ENCODE measurements at regions not wholly inside any gene's neighbourhood (a gene's known extent, or its start where the extent isn't known, plus 50 kb on each side); places are given as distances from the start of the nearest gene placed in this dataset.

- intact Hi-C loops (cut with DNase I): no loop called here
- H3K9me3 ChIP-seq: no peaks in the 10 kb centered on the region
- H3K27me3 ChIP-seq: peaks cover 0 to under 1% (median 0%) of the 10 kb centered on the region in 4 donors
- no peak for DNase-seq
- no peak overlapping the region for H3K4me3 ChIP-seq
- no peak overlapping the region for H3K27ac ChIP-seq
- no peaks in the 10 kb centered on the region for H3K4me1 ChIP-seq
- TF ChIP-seq POLR2A (IDR thresholded peaks at IDR 0.05) (no peak), CTCF (IDR thresholded peaks at IDR 0.05) (no peak)
- 75 to 76% methylated on average over 8 of the region's 8 CpGs for WGBS, 2 donors
- no peaks in the 10 kb centered on the region for H3K36me3 ChIP-seq
Measured at GRCh38 chr5:174374206-174374605, 328.7 kb downstream of the NSG2 start.

GRCh38 chr5:174376056-174376455 is 330.6 kb downstream of the NSG2 start:
- Histone ChIP-seq H3K27me3 (no peaks in the 10 kb centered on the region), H3K4me3 (no peak overlapping the region), H3K4me1 (no peaks in the 10 kb centered on the region), H3K9me3 (no peaks in the 10 kb centered on the region), H3K27ac (no peak overlapping the region), H3K36me3 (no peaks in the 10 kb centered on the region)
- DNase-seq: no peak
- intact Hi-C loops (cut with DNase I): no loop called here
- 65 to 91% methylated on average over 4 of the region's 4 CpGs for WGBS, 2 donors
- no peak for TF ChIP-seq CTCF (IDR thresholded peaks at IDR 0.05)
- no peak for TF ChIP-seq POLR2A (IDR thresholded peaks at IDR 0.05)

- no peaks in the 10 kb centered on the region for H3K4me1 ChIP-seq
- H3K27me3 ChIP-seq: no peaks in the 10 kb centered on the region
- no peak overlapping the region for H3K27ac ChIP-seq
- intact Hi-C loops (cut with DNase I): no loop called here
- no peaks in the 10 kb centered on the region for H3K36me3 ChIP-seq
- H3K4me3 ChIP-seq: no peak overlapping the region
- no peak for TF ChIP-seq CTCF (IDR thresholded peaks at IDR 0.05)
- TF ChIP-seq POLR2A (IDR thresholded peaks at IDR 0.05): no peak
- no peak for DNase-seq
- 61 to 63% methylated on average over 6 of the region's 6 CpGs for WGBS, 2 donors
- no peaks in the 10 kb centered on the region for H3K9me3 ChIP-seq
Measured at GRCh38 chr5:174376726-174377373, 331.3 kb downstream of the NSG2 start.

- Histone ChIP-seq H3K27ac (no peak overlapping the region), H3K27me3 (no peaks in the 10 kb centered on the region), H3K36me3 (no peaks in the 10 kb centered on the region), H3K9me3 (no peaks in the 10 kb centered on the region), H3K4me3 (no peak overlapping the region), H3K4me1 (no peaks in the 10 kb centered on the region)
- intact Hi-C loops (cut with DNase I): no loop called here
- no peak for DNase-seq
- TF ChIP-seq POLR2A (IDR thresholded peaks at IDR 0.05) (no peak), CTCF (IDR thresholded peaks at IDR 0.05) (no peak)
- WGBS, 2 donors: 53 to 59% methylated on average over 3 to 4 of the region's 4 CpGs
Measured at GRCh38 chr5:174378121-174378874, 332.8 kb downstream of the NSG2 start.

- 54 to 67% methylated on average over 2 of the region's 2 CpGs for WGBS, 2 donors
- TF ChIP-seq POLR2A (IDR thresholded peaks at IDR 0.05) (no peak), CTCF (IDR thresholded peaks at IDR 0.05) (no peak)
- H3K36me3 ChIP-seq: no peaks in the 10 kb centered on the region
- intact Hi-C loops (cut with DNase I): no loop called here
- H3K27me3 ChIP-seq: peaks cover 0 to 7% (median 0%) of the 10 kb centered on the region in 4 donors
- no peak for DNase-seq
- no peak overlapping the region for H3K27ac ChIP-seq
- H3K9me3 ChIP-seq: no peaks in the 10 kb centered on the region
- H3K4me1 ChIP-seq: no peaks in the 10 kb centered on the region
- no peak overlapping the region for H3K4me3 ChIP-seq
Measured at GRCh38 chr5:174380311-174380710, 334.8 kb downstream of the NSG2 start.
